Stimulated activated CD8-positive, alpha-beta memory T cell treated with anti-CD3 and anti-CD28 coated beads, Interleukin-7, amount 100 ng/mL, for 24 hours (primary cell): ENCODE measurements at regions not wholly inside any gene's neighbourhood (a gene's known extent, or its start where the extent isn't known, plus 50 kb on each side); places are given as distances from the start of the nearest gene placed in this dataset.

Experiments
- DNase-seq: peaks from one replicate; pipeline ENCODE4 v3.0.0-alpha.2; 2020; ENCODE audit warnings: low read depth

GRCh38 chr20:40738976-40739375, 49.9 kb upstream of the MAFB start:
- no peak for DNase-seq

- DNase-seq = no peak
These were observed 50.8 kb upstream of the MAFB start for GRCh38 chr20:40739841-40740240.

- DNase-seq = no peak
These were observed 52.6 kb upstream of the MAFB start for GRCh38 chr20:40741507-40742106.

- no peak for DNase-seq
These were observed 54.2 kb upstream of the MAFB start for GRCh38 chr20:40743141-40743775.

GRCh38 chr20:40744072-40744817, 55.2 kb upstream of the MAFB start:
- no peak for DNase-seq

- DNase-seq = no peak
These were observed 55.8 kb upstream of the MAFB start for GRCh38 chr20:40744818-40745175.

GRCh38 chr20:40746251-40746650, 57.2 kb upstream of the MAFB start:
- DNase-seq = no peak

GRCh38 chr20:40748182-40748581, 59.1 kb upstream of the MAFB start:
- no peak for DNase-seq

GRCh38 chr20:40749985-40750506, 61.0 kb upstream of the MAFB start:
- DNase-seq = no peak

GRCh38 chr20:40750541-40751035, 61.6 kb upstream of the MAFB start:
- DNase-seq = no peak

- DNase-seq = no peak
These were observed 64.4 kb upstream of the MAFB start for GRCh38 chr20:40753472-40753871.

GRCh38 chr20:40754339-40754943, 65.4 kb upstream of the MAFB start:
- DNase-seq = no peak

GRCh38 chr20:40757087-40757486, 68.1 kb upstream of the MAFB start:
- DNase-seq = no peak

- DNase-seq = no peak
These were observed 69.8 kb upstream of the MAFB start for GRCh38 chr20:40758790-40759189.

- no peak for DNase-seq
These were observed 71.4 kb upstream of the MAFB start for GRCh38 chr20:40760399-40760798.

- DNase-seq = no peak
These were observed 74.7 kb upstream of the MAFB start for GRCh38 chr20:40763646-40764295.

GRCh38 chr20:40765814-40766480, 76.9 kb upstream of the MAFB start:
- no peak for DNase-seq

GRCh38 chr20:40766790-40767614, 78.0 kb upstream of the MAFB start:
- no peak for DNase-seq

- no peak for DNase-seq
These were observed 78.5 kb upstream of the MAFB start for GRCh38 chr20:40767615-40767924.

GRCh38 chr20:40768105-40768504, 79.1 kb upstream of the MAFB start:
- no peak for DNase-seq
